ENCODE measurements at regions not wholly inside any gene's neighbourhood (a gene's known extent, or its start where the extent isn't known, plus 50 kb on each side); places are given as distances from the start of the nearest gene placed in this dataset.
A peak's percentile ranks its signal among the peaks of the same experiment; 100 is the strongest.

DNA sequence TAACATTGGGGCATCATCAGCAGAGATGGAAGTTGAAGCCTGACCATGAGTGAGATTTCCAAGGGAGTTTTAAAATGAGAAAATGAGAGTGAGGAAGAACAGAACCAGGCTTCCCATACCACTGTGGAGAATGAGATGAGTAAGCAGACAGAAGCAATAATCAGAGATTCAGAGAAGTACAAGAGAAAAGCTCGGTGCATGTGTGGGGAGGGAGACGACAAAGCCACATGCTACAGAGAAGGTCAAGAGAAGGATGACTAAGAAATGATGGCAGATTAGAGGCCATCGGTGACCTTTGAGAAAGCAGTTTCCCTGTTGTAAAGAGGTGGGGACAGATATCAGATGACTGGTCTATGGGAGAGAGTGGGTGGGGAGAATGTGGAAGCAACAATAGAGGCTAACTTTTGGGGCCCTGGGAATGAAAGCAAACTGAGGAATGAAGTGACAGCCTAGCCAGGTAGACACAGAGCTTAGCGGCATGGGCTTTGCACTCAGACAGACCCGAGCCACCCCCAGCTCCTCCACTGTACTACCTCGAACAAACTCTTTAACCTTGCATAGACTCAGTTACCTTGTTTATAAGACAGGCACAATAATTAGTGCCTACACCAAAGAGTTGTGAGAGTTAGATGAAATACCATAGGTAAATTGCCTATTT is 207.7 kb downstream of the PIK3R1 start:
- H3K9me3 ChIP-seq (ENCODE audit: control insufficient read depth in 1 of 2, insufficient read depth in 1 of 2, low read length in 2 of 2): no peaks in the 10 kb centered on the region
- TF ChIP-seq, protein P1, sequence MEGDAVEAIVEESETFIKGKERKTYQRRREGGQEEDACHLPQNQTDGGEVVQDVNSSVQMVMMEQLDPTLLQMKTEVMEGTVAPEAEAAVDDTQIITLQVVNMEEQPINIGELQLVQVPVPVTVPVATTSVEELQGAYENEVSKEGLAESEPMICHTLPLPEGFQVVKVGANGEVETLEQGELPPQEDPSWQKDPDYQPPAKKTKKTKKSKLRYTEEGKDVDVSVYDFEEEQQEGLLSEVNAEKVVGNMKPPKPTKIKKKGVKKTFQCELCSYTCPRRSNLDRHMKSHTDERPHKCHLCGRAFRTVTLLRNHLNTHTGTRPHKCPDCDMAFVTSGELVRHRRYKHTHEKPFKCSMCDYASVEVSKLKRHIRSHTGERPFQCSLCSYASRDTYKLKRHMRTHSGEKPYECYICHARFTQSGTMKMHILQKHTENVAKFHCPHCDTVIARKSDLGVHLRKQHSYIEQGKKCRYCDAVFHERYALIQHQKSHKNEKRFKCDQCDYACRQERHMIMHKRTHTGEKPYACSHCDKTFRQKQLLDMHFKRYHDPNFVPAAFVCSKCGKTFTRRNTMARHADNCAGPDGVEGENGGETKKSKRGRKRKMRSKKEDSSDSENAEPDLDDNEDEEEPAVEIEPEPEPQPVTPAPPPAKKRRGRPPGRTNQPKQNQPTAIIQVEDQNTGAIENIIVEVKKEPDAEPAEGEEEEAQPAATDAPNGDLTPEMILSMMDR (IDR thresholded peaks at IDR 0.05): no peak
- Mint-ChIP-seq H3K36me3 (ENCODE audit: low read depth) (no peaks in the 10 kb centered on the region), H3K4me3 (no peak overlapping the region), H3K4me1 (ENCODE audit: low read depth) (peaks cover 26% of the 10 kb centered on the region), H3K27ac (peak overlapping the region; percentile 24), H3K27me3 (no peaks in the 10 kb centered on the region), H3K9me3 (no peaks in the 10 kb centered on the region)
- ATAC-seq (ENCODE audit: poor library complexity) (no peak), DNase-seq (no peak)
- no peaks in the 10 kb centered on the region for H3K27me3 ChIP-seq (ENCODE audit: control insufficient read depth in 1 of 2, insufficient read depth in 2 of 2, low read length in 2 of 2)
- CTCF ChIA-PET: no interaction called here
- no peaks in the 10 kb centered on the region for H3K36me3 ChIP-seq (ENCODE audit: insufficient read depth, low read length)
- no peak overlapping the region for H3K4me3 ChIP-seq (ENCODE audit: low read length)
- H3K4me1 ChIP-seq (ENCODE audit: insufficient read depth, low read length): peaks cover 17% of the 10 kb centered on the region
- intact Hi-C loops (cut with DNase I, micrococcal nuclease): no loop called here
- H3K27ac ChIP-seq (ENCODE audit: low read depth in 1 of 2, low read length in 2 of 2): no peak overlapping the region
- POLR2A ChIA-PET: no interaction called here

DNA sequence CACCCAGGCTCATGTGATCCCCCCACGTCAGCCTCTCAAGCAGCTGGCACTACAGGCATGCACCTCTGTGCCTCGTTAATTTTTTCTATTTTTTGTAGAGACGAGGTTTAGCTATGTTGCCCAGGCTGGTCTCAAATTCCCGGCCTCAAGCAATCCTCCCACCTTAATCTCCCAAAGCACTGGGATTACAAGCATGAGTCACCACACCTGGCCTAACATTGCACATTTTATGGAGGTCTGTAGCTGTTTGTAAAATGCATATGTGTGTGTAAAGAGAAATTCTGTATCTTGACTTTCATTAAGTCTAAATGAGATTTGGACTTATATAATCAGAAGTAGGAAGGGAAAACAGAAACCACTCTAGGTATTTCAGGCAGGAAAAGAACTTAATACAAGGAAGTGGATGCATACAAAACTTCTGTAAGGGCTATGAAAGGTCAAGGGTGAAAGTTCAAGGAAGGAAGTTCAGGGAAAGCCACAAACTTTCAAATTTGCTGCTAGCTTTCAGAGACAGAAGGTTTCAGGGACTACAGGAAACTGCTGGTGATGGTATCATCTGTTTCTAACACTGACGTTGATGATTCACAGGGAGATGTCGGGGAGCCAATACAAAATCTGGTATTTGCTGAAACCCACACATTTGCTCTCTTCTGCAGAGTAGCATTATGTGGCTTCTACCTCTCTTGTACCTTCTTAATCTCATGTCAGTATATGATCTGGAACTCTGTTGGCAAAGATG is 209.4 kb downstream of the PIK3R1 start:
- intact Hi-C loops (cut with DNase I, micrococcal nuclease): no loop called here
- no peaks in the 10 kb centered on the region for H3K9me3 Mint-ChIP-seq

DNA sequence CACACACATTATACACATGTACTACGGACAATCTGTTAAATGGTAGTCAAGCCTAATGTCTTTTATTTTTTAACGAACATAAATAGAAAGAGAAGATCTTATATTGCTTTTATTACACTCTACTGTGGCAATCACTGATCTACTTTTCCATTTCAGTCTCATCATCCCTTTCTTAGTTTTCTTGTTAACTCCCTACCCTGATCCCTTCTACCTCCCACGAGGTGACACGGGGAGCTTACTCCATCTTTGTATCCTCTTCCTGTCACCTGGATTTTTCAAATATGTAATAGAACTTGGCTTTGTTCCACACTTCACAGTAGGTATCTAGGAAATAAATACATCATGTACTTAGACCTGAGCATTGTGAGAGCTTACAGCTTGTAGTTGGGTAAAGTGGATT is 211.0 kb downstream of the PIK3R1 start:
- no peak for DNase-seq
- no peaks in the 10 kb centered on the region for H3K9me3 Mint-ChIP-seq
- ChIA-PET POLR2A (no interaction called here), CTCF (no interaction called here)
- ATAC-seq (ENCODE audit: poor library complexity): no peak
- intact Hi-C loops (cut with DNase I, micrococcal nuclease): no loop called here
- H3K4me1 Mint-ChIP-seq (ENCODE audit: low read depth): peaks cover 26% of the 10 kb centered on the region
- peaks cover 17% of the 10 kb centered on the region for H3K4me1 ChIP-seq (ENCODE audit: insufficient read depth, low read length)
- H3K9me3 ChIP-seq (ENCODE audit: control insufficient read depth in 1 of 2, insufficient read depth in 1 of 2, low read length in 2 of 2): no peaks in the 10 kb centered on the region
- no peaks in the 10 kb centered on the region for H3K36me3 Mint-ChIP-seq (ENCODE audit: low read depth)
- H3K4me3 Mint-ChIP-seq: no peak overlapping the region
- no peaks in the 10 kb centered on the region for H3K27me3 Mint-ChIP-seq
- peak overlapping the region; percentile 58 for H3K27ac Mint-ChIP-seq
- no peak overlapping the region for H3K27ac ChIP-seq (ENCODE audit: low read depth in 1 of 2, low read length in 2 of 2)
- H3K4me3 ChIP-seq (ENCODE audit: low read length): no peak overlapping the region
- no peaks in the 10 kb centered on the region for H3K36me3 ChIP-seq (ENCODE audit: insufficient read depth, low read length)
- TF ChIP-seq, protein P1 (IDR thresholded peaks at IDR 0.05): no peak
- H3K27me3 ChIP-seq (ENCODE audit: control insufficient read depth in 1 of 2, insufficient read depth in 2 of 2, low read length in 2 of 2): no peaks in the 10 kb centered on the region

More for the DNA sequence above, 209.4 kb downstream of the PIK3R1 start:
- Histone ChIP-seq H3K4me3 (ENCODE audit: low read length) (no peak overlapping the region), H3K27me3 (ENCODE audit: control insufficient read depth in 1 of 2, insufficient read depth in 2 of 2, low read length in 2 of 2) (no peaks in the 10 kb centered on the region), H3K9me3 (ENCODE audit: control insufficient read depth in 1 of 2, insufficient read depth in 1 of 2, low read length in 2 of 2) (no peaks in the 10 kb centered on the region), H3K27ac (ENCODE audit: low read depth in 1 of 2, low read length in 2 of 2) (peak overlapping the region; percentile 43 to 49), H3K36me3 (ENCODE audit: insufficient read depth, low read length) (no peaks in the 10 kb centered on the region), H3K4me1 (ENCODE audit: insufficient read depth, low read length) (peaks cover 17% of the 10 kb centered on the region)
- ChIA-PET POLR2A (interaction anchor here (0.6 to 1.0 kb wide), 3 partner anchors 9 to 145 kb away, joined by 3 to 7 read pairs (median 3); no protein-coding TSS in a partner anchor), CTCF (no interaction called here)
- Mint-ChIP-seq H3K27me3 (no peaks in the 10 kb centered on the region), H3K4me1 (ENCODE audit: low read depth) (peaks cover 26% of the 10 kb centered on the region), H3K27ac (peak overlapping the region; percentile 79), H3K4me3 (no peak overlapping the region), H3K36me3 (ENCODE audit: low read depth) (no peaks in the 10 kb centered on the region)
- TF ChIP-seq, protein P1 (IDR thresholded peaks at IDR 0.05): no peak
- peak in 6 of 14 experiments; percentile 3 to 83 (median 53) for DNase-seq
- peak; percentile 95 for ATAC-seq (ENCODE audit: poor library complexity)

Data from CD4-positive, alpha-beta T cell (primary cell).